OCI-LY7 (cell line): ENCODE measurements at regions not wholly inside any gene's neighbourhood (a gene's known extent, or its start where the extent isn't known, plus 50 kb on each side); places are given as distances from the start of the nearest gene placed in this dataset.

Experiments
- EZH2phosphoT487 ChIP-seq: fragments of 200-600 bp; sonication (generic); IDR thresholded peaks from 2 replicates; pipeline ENCODE4 v1.6.1; 2018; ENCODE audit warnings: low read depth, borderline replicate concordance, mild to moderate bottlenecking, mixed run types, antibody characterized with exemption, low read length, moderate library complexity, mixed read lengths
- TF ChIP-seq, protein P1 (sequence below): fragments of 200-600 bp; sonication (generic); conservative IDR thresholded peaks from 2 replicates; pipeline ENCODE4 v1.5.1; 2014; ENCODE audit warnings: mild to moderate bottlenecking, antibody characterized with exemption, low read length, moderate library complexity, mixed read lengths

- TF ChIP-seq, protein P1, sequence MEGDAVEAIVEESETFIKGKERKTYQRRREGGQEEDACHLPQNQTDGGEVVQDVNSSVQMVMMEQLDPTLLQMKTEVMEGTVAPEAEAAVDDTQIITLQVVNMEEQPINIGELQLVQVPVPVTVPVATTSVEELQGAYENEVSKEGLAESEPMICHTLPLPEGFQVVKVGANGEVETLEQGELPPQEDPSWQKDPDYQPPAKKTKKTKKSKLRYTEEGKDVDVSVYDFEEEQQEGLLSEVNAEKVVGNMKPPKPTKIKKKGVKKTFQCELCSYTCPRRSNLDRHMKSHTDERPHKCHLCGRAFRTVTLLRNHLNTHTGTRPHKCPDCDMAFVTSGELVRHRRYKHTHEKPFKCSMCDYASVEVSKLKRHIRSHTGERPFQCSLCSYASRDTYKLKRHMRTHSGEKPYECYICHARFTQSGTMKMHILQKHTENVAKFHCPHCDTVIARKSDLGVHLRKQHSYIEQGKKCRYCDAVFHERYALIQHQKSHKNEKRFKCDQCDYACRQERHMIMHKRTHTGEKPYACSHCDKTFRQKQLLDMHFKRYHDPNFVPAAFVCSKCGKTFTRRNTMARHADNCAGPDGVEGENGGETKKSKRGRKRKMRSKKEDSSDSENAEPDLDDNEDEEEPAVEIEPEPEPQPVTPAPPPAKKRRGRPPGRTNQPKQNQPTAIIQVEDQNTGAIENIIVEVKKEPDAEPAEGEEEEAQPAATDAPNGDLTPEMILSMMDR = no peak
- TF ChIP-seq EZH2phosphoT487 = no peak
Observed at GRCh38 chr7:17046259-17046658, 164.5 kb upstream of the AGR3 start.
